GM23338 (cell line): ENCODE measurements at regions not wholly inside any gene's neighbourhood (a gene's known extent, or its start where the extent isn't known, plus 50 kb on each side); places are given as distances from the start of the nearest gene placed in this dataset.

Experiments used
- CREB1 ChIP-seq: fragments of 250-450 bp; sonication (Bioruptor Pico); IDR thresholded peaks from 2 replicates; pipeline ENCODE4 v1.5.0; 2020; ENCODE audit warnings: low read depth, mild to moderate bottlenecking, moderate library complexity
- CTCF ChIP-seq, 2 experiments: fragments of 200-600 bp in 1 of 2; sonication (generic) in 1 of 2; conservative IDR thresholded peaks; 2 replicates each; pipeline versions ENCODE4 v1.5.1 to v1.6.1; 2016 to 2017; ENCODE audit warnings: antibody characterized with exemption in 2 of 2, low read depth in 2 of 2, mild to moderate bottlenecking in 2 of 2, moderate library complexity in 1 of 2
- NANOG ChIP-seq: IDR thresholded peaks from 2 replicates; pipeline ENCODE4 v1.6.1; 2016; ENCODE audit warnings: antibody characterized with exemption, borderline replicate concordance
- STAT1 ChIP-seq: IDR thresholded peaks from one replicate; pipeline ENCODE4 v1.6.1; 2016; ENCODE audit warnings: antibody characterized with exemption; ENCODE audit not compliant: unreplicated experiment
- TF ChIP-seq, protein P1 (sequence below): fragments of 250-450 bp; sonication (Bioruptor Pico); IDR thresholded peaks from 2 replicates; pipeline ENCODE4 v1.5.0; 2020; ENCODE audit warnings: mild to moderate bottlenecking, moderate library complexity
- TF ChIP-seq, protein P2 (sequence below): IDR thresholded peaks from 2 replicates; pipeline ENCODE4 v1.6.1; 2016; ENCODE audit warnings: antibody characterized with exemption

GRCh38 chr6:68473433-68474210 is 161.5 kb upstream of the ADGRB3 start (continued):
- TF ChIP-seq, protein P1, sequence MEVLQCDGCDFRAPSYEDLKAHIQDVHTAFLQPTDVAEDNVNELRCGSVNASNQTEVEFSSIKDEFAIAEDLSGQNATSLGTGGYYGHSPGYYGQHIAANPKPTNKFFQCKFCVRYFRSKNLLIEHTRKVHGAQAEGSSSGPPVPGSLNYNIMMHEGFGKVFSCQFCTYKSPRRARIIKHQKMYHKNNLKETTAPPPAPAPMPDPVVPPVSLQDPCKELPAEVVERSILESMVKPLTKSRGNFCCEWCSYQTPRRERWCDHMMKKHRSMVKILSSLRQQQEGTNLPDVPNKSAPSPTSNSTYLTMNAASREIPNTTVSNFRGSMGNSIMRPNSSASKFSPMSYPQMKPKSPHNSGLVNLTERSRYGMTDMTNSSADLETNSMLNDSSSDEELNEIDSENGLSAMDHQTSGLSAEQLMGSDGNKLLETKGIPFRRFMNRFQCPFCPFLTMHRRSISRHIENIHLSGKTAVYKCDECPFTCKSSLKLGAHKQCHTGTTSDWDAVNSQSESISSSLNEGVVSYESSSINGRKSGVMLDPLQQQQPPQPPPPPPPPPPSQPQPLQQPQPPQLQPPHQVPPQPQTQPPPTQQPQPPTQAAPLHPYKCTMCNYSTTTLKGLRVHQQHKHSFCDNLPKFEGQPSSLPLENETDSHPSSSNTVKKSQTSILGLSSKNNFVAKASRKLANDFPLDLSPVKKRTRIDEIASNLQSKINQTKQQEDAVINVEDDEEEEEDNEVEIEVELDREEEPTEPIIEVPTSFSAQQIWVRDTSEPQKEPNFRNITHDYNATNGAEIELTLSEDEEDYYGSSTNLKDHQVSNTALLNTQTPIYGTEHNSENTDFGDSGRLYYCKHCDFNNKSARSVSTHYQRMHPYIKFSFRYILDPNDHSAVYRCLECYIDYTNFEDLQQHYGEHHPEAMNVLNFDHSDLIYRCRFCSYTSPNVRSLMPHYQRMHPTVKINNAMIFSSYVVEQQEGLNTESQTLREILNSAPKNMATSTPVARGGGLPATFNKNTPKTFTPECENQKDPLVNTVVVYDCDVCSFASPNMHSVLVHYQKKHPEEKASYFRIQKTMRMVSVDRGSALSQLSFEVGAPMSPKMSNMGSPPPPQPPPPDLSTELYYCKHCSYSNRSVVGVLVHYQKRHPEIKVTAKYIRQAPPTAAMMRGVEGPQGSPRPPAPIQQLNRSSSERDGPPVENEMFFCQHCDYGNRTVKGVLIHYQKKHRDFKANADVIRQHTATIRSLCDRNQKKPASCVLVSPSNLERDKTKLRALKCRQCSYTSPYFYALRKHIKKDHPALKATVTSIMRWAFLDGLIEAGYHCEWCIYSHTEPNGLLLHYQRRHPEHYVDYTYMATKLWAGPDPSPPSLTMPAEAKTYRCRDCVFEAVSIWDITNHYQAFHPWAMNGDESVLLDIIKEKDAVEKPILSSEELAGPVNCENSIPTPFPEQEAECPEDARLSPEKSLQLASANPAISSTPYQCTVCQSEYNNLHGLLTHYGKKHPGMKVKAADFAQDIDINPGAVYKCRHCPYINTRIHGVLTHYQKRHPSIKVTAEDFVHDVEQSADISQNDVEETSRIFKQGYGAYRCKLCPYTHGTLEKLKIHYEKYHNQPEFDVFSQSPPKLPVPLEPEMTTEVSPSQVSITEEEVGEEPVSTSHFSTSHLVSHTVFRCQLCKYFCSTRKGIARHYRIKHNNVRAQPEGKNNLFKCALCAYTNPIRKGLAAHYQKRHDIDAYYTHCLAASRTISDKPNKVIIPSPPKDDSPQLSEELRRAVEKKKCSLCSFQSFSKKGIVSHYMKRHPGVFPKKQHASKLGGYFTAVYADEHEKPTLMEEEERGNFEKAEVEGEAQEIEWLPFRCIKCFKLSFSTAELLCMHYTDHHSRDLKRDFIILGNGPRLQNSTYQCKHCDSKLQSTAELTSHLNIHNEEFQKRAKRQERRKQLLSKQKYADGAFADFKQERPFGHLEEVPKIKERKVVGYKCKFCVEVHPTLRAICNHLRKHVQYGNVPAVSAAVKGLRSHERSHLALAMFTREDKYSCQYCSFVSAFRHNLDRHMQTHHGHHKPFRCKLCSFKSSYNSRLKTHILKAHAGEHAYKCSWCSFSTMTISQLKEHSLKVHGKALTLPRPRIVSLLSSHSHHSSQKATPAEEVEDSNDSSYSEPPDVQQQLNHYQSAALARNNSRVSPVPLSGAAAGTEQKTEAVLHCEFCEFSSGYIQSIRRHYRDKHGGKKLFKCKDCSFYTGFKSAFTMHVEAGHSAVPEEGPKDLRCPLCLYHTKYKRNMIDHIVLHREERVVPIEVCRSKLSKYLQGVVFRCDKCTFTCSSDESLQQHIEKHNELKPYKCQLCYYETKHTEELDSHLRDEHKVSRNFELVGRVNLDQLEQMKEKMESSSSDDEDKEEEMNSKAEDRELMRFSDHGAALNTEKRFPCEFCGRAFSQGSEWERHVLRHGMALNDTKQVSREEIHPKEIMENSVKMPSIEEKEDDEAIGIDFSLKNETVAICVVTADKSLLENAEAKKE (CRISPR knock-in tag): no peak
- TF ChIP-seq, protein P2, sequence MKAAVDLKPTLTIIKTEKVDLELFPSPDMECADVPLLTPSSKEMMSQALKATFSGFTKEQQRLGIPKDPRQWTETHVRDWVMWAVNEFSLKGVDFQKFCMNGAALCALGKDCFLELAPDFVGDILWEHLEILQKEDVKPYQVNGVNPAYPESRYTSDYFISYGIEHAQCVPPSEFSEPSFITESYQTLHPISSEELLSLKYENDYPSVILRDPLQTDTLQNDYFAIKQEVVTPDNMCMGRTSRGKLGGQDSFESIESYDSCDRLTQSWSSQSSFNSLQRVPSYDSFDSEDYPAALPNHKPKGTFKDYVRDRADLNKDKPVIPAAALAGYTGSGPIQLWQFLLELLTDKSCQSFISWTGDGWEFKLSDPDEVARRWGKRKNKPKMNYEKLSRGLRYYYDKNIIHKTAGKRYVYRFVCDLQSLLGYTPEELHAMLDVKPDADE: no peak
- TF ChIP-seq CTCF (conservative IDR thresholded peaks at IDR 0.05; ENCODE audit: low read depth in 2 of 2) (no peak), STAT1 (no peak), NANOG (no peak), CREB1 (CRISPR knock-in tag) (no peak)
